Ovary (tissue), 7 donors: ENCODE measurements at regions not wholly inside any gene's neighbourhood (a gene's known extent, or its start where the extent isn't known, plus 50 kb on each side); places are given as distances from the start of the nearest gene placed in this dataset.

Source experiments
- DNase-seq, 5 donors: peaks; one replicate each; pipeline ENCODE4 v3.0.0-alpha.2; 2019 to 2020
- H3K27ac ChIP-seq, 2 donors: fragments of 200-600 bp; one replicate each; pipeline versions ENCODE4 v1.5.1 to v1.8.0; 2019 to 2022
- H3K27me3 ChIP-seq: fragments of 200-600 bp; one replicate; pipeline ENCODE4 v1.8.0; 2022
- H3K36me3 ChIP-seq: fragments of 200-600 bp; sonication (generic); one replicate; pipeline ENCODE4 v1.5.1; 2019
- H3K4me1 ChIP-seq: one replicate; pipeline ENCODE4 v1.8.1; 2013; ENCODE audit warnings: mild to moderate bottlenecking, moderate library complexity; ENCODE audit not compliant: insufficient read depth
- H3K4me3 ChIP-seq: fragments of 200-600 bp; sonication (generic); one replicate; pipeline ENCODE4 v1.5.1; 2017
- H3K9me3 ChIP-seq, 2 donors: fragments of 200-600 bp in 1 of 2; sonication (generic) in 1 of 2; one replicate each; pipeline versions ENCODE4 v1.5.1 to v1.8.1; 2013 to 2019; ENCODE audit warnings: mild to moderate bottlenecking in 1 of 2, moderate library complexity in 1 of 2
- CTCF ChIP-seq, 3 donors: fragments of 450-650 bp in 2 of 3; fragments of 200-600 bp in 1 of 3; IDR thresholded peaks; one replicate each; pipeline versions ENCODE4 v1.5.1 to v1.8.0; 2016 to 2022; ENCODE audit warnings: antibody characterized with exemption in 3 of 3, mild to moderate bottlenecking in 1 of 3
- EP300 ChIP-seq: sonication (generic); formaldehyde crosslinking; IDR thresholded peaks from one replicate; pipeline ENCODE4 v1.6.1; 2017; ENCODE audit warnings: antibody characterized with exemption
- POLR2A ChIP-seq: fragments of 450-650 bp; IDR thresholded peaks from one replicate; pipeline ENCODE4 v1.6.1; 2017; ENCODE audit warnings: antibody characterized with exemption, mild to moderate bottlenecking, moderate library complexity
- WGBS, 3 donors: extraction: QIAGEN DNeasy Blood & Tissue Kit in 1 of 3; methylation state at CpG; one replicate each; pipeline versions ENCODE4 v1.1.5 to v1.1.7; 2013 to 2017; 5-methylcytosine and 5-hydroxymethylcytosine counted together
- intact Hi-C, 4 donors: fragments of 100-400 bp; cut with DNase I; formaldehyde crosslinking; loops; one replicate each; pipeline versions ENCODE4 v1.11.0 to v1.15.1; 2022 to 2023
- donor health status: DM: no; HTN: no; CAD: no; lungs with moderate emphysema.
- donor health status: DM: no; HTN: no; CAD: no.
- donor health status: Bipolar disorder and iron deficiency.
- donor health status: DM: no; HTN: no; CAD: no.
- donor health status: DM: yes; HTN: yes; CAD: no.

DNA sequence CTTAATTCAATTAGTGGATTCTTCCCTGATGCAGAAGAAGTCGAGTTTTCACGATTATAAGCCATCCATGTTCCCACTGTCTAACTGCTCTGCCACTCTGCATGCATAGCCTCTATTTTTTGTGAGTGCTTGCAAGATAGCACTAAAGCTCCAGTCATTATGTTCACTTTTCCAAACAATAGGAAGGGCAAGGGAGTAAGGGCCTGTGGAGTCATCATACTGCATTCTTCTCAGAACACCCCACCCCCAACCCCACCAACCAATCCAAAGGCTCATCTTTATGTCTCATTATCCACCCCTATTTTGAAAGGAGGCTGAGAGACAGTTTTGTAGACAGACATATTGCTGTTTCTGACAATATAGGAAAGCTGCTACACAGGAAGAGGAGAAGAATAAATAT lies 471.7 kb upstream of the ADGRL2 start:
- no peak for TF ChIP-seq EP300
- TF ChIP-seq CTCF (IDR thresholded peaks at IDR 0.05) = no peak
- TF ChIP-seq POLR2A = no peak
- 83 to 87% (median 83%) methylated on average over 2 of the region's 2 CpGs for WGBS, 3 donors

DNA sequence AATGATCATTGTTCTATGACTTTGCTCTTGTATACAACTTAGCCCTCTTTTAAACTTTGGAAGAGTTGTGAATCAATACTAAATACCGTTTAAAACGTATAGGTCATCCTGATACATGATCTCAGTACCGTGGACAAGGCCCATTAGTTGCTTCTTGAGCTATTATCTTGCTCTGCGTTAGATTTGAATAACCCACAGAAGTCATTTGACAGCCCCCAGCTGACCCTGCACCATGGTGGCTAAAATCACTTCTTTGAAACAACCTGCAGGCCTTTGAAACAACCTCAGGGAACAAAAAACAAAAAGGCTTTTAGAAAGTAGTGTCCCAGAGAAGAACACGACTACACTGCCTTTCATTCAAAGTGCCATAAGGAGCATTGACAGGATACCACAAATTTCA lies 473.0 kb upstream of the ADGRL2 start:
- no peaks in the 10 kb centered on the region for H3K9me3 ChIP-seq
- no peak overlapping the region for H3K4me3 ChIP-seq
- no peak for TF ChIP-seq EP300
- TF ChIP-seq CTCF (IDR thresholded peaks at IDR 0.05) = no peak
- TF ChIP-seq POLR2A = no peak
- 86 to 87% (median 86%) methylated on average over 5 of the region's 5 CpGs for WGBS, 3 donors
- no peaks in the 10 kb centered on the region for H3K36me3 ChIP-seq
- no peak for DNase-seq
- H3K4me1 ChIP-seq = no peaks in the 10 kb centered on the region
- no peak overlapping the region for H3K27ac ChIP-seq
- intact Hi-C loops = no loop called here
- H3K27me3 ChIP-seq = no peaks in the 10 kb centered on the region

More for the DNA sequence above, 471.7 kb upstream of the ADGRL2 start:
- H3K27me3 ChIP-seq = no peaks in the 10 kb centered on the region
- H3K4me3 ChIP-seq = no peak overlapping the region
- no peak overlapping the region for H3K27ac ChIP-seq
- no peaks in the 10 kb centered on the region for H3K4me1 ChIP-seq
- DNase-seq = no peak
- H3K9me3 ChIP-seq = no peaks in the 10 kb centered on the region
- intact Hi-C loops = no loop called here
- H3K36me3 ChIP-seq = no peaks in the 10 kb centered on the region

DNA sequence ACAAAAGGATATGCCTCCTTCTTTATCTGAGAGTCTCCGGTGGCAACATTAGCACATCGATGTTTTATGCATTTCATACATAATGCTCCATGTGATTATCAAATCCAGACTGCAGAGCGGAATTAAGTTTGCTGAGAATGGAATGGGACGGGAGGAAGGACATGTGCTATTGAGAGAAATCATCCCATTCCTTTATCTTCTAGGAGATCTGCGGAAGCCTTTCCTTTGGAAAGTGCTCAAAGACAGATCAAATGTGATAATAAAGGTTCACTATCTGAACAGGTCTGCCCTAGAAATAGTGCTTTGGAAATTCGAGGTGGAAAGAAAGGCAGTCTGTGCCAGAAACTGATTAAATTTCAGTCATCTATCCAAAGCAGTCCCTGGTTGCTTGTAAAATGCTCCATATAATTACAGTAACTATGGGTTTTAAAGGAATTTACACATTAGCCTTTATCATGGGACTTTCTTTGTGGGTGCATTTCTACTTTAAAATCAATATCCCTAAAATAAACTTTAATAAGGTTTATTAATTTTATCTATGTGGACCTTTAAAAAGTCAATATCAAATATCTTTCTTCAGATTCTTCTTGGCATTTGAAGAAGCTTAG lies 473.5 kb upstream of the ADGRL2 start:
- 83 to 85% (median 83%) methylated on average over 6 of the region's 6 CpGs for WGBS, 3 donors
- no peak for DNase-seq
- Histone ChIP-seq H3K27me3 (no peaks in the 10 kb centered on the region), H3K4me3 (no peak overlapping the region), H3K36me3 (no peaks in the 10 kb centered on the region), H3K9me3 (no peaks in the 10 kb centered on the region), H3K27ac (no peak overlapping the region), H3K4me1 (no peaks in the 10 kb centered on the region)
- intact Hi-C loops = no loop called here
- TF ChIP-seq CTCF (IDR thresholded peaks at IDR 0.05) = no peak
- TF ChIP-seq EP300 = no peak
- TF ChIP-seq POLR2A = no peak

GRCh38 chr1:81326212-81326611 lies 474.5 kb upstream of the ADGRL2 start:
- 82 to 90% (median 84%) methylated on average over 3 of the region's 3 CpGs for WGBS, 3 donors
- intact Hi-C loops = no loop called here
- no peak overlapping the region for H3K27ac ChIP-seq

More at GRCh38 chr1:81326212-81326611, 474.5 kb upstream of the ADGRL2 start:
- no peaks in the 10 kb centered on the region for H3K4me1 ChIP-seq
- no peak overlapping the region for H3K4me3 ChIP-seq
- H3K27me3 ChIP-seq = no peaks in the 10 kb centered on the region
- no peak for DNase-seq
- no peaks in the 10 kb centered on the region for H3K9me3 ChIP-seq
- no peak for TF ChIP-seq POLR2A
- no peak for TF ChIP-seq EP300
- no peak for TF ChIP-seq CTCF (IDR thresholded peaks at IDR 0.05)
- H3K36me3 ChIP-seq = no peaks in the 10 kb centered on the region
